ENCODE measurements at regions not wholly inside any gene's neighbourhood (a gene's known extent, or its start where the extent isn't known, plus 50 kb on each side); places are given as distances from the start of the nearest gene placed in this dataset.

- no peak for TF ChIP-seq ZNF462 (CRISPR knock-in tag; IDR thresholded peaks at IDR 0.05)
- TF ChIP-seq STAT1 (IDR thresholded peaks at IDR 0.05; ENCODE audit: unreplicated experiment) = no peak
- TF ChIP-seq ZNF114 (CRISPR knock-in tag; IDR thresholded peaks at IDR 0.05) = no peak
- no peak for TF ChIP-seq ETS1 (IDR thresholded peaks at IDR 0.05)
- TF ChIP-seq NANOG (IDR thresholded peaks at IDR 0.05; ENCODE audit: borderline replicate concordance) = no peak
- no peak for TF ChIP-seq JUNB (IDR thresholded peaks at IDR 0.05; ENCODE audit: unreplicated experiment)
- no peak for TF ChIP-seq CTCF (conservative IDR thresholded peaks at IDR 0.05; ENCODE audit: low read depth in 2 of 2)
- TF ChIP-seq ZNF331 (CRISPR knock-in tag; IDR thresholded peaks at IDR 0.05; ENCODE audit: low read depth) = no peak
- TF ChIP-seq EZH2phosphoT487 (IDR thresholded peaks at IDR 0.05; ENCODE audit: unreplicated experiment) = no peak
- TF ChIP-seq POLR2AphosphoS5 (IDR thresholded peaks at IDR 0.05; ENCODE audit: low read depth) = no peak
These were observed 338.6 kb upstream of the VWC2 start (continued) for GRCh38 chr7:49434846-49435245.

Data from GM23338 (cell line).